ENCODE measurements at regions not wholly inside any gene's neighbourhood (a gene's known extent, or its start where the extent isn't known, plus 50 kb on each side); places are given as distances from the start of the nearest gene placed in this dataset.

DNA sequence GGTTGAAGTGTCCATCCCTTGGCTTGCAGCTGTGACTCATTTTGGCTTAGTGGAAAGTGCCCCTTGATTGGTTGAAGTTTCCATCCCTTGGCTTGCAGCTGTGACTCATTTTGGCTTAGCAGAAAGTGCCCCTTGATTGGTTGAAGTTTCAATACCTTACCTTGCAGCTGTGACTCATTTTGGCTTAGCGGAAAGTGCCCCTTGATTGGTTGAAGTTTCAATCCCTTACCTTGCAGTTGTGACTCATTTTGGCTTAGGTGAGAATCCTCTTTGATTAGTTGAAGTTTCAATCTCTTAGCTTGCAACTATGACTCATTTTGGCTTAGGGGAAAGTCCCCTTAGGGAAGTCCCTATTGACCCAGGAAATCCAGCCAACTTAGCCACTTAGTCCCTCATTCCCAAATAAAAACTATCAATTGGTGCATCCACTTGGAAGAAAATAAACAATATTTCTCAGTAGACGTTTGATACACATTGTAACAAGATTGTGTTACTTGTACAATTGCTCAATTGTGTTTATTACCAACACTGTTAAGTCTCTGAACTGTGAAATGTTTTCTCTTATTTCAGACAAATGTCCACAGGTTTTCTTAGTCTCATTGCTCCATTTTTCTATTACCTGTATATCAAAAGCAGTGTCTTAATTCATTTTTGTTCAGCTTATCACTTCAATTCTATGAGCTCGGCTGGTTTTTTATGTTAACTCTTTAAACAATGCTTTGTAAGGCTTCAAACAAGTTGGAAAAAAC is 2308.8 kb upstream of the ACO1 start (continued):
- TF ChIP-seq, protein P1, sequence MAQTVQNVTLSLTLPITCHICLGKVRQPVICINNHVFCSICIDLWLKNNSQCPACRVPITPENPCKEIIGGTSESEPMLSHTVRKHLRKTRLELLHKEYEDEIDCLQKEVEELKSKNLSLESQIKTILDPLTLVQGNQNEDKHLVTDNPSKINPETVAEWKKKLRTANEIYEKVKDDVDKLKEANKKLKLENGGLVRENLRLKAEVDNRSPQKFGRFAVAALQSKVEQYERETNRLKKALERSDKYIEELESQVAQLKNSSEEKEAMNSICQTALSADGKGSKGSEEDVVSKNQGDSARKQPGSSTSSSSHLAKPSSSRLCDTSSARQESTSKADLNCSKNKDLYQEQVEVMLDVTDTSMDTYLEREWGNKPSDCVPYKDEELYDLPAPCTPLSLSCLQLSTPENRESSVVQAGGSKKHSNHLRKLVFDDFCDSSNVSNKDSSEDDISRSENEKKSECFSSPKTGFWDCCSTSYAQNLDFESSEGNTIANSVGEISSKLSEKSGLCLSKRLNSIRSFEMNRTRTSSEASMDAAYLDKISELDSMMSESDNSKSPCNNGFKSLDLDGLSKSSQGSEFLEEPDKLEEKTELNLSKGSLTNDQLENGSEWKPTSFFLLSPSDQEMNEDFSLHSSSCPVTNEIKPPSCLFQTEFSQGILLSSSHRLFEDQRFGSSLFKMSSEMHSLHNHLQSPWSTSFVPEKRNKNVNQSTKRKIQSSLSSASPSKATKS (CRISPR knock-in tag; IDR thresholded peaks at IDR 0.05): no peak
- TF ChIP-seq ELF1 (tag; IDR thresholded peaks at IDR 0.05) (no peak), TCF7L2 (IDR thresholded peaks at IDR 0.05; ENCODE audit: low read depth, low read length) (no peak), ZNF282 (CRISPR knock-in tag; IDR thresholded peaks at IDR 0.05) (no peak)

DNA sequence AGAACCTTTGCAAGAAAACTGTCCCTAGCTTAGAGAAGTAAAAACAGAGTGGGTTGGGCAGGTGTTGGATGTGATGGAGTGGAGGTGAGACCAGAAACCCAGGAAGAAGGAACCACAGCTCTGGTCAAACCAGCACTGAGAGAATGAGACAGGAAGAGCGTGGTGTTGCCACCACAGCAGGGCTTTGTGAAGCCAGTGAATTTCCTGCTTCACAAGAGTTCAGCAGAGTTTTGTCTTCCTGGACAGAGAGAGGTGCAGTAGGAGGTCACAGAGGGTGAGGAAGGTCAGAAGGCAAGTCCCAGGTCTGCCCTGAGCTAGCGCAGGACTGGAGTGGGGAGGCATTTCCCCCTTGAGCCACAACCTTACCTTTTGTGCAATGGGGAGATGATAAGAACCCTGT is 2306.2 kb upstream of the ACO1 start:
- TF ChIP-seq, protein P2, sequence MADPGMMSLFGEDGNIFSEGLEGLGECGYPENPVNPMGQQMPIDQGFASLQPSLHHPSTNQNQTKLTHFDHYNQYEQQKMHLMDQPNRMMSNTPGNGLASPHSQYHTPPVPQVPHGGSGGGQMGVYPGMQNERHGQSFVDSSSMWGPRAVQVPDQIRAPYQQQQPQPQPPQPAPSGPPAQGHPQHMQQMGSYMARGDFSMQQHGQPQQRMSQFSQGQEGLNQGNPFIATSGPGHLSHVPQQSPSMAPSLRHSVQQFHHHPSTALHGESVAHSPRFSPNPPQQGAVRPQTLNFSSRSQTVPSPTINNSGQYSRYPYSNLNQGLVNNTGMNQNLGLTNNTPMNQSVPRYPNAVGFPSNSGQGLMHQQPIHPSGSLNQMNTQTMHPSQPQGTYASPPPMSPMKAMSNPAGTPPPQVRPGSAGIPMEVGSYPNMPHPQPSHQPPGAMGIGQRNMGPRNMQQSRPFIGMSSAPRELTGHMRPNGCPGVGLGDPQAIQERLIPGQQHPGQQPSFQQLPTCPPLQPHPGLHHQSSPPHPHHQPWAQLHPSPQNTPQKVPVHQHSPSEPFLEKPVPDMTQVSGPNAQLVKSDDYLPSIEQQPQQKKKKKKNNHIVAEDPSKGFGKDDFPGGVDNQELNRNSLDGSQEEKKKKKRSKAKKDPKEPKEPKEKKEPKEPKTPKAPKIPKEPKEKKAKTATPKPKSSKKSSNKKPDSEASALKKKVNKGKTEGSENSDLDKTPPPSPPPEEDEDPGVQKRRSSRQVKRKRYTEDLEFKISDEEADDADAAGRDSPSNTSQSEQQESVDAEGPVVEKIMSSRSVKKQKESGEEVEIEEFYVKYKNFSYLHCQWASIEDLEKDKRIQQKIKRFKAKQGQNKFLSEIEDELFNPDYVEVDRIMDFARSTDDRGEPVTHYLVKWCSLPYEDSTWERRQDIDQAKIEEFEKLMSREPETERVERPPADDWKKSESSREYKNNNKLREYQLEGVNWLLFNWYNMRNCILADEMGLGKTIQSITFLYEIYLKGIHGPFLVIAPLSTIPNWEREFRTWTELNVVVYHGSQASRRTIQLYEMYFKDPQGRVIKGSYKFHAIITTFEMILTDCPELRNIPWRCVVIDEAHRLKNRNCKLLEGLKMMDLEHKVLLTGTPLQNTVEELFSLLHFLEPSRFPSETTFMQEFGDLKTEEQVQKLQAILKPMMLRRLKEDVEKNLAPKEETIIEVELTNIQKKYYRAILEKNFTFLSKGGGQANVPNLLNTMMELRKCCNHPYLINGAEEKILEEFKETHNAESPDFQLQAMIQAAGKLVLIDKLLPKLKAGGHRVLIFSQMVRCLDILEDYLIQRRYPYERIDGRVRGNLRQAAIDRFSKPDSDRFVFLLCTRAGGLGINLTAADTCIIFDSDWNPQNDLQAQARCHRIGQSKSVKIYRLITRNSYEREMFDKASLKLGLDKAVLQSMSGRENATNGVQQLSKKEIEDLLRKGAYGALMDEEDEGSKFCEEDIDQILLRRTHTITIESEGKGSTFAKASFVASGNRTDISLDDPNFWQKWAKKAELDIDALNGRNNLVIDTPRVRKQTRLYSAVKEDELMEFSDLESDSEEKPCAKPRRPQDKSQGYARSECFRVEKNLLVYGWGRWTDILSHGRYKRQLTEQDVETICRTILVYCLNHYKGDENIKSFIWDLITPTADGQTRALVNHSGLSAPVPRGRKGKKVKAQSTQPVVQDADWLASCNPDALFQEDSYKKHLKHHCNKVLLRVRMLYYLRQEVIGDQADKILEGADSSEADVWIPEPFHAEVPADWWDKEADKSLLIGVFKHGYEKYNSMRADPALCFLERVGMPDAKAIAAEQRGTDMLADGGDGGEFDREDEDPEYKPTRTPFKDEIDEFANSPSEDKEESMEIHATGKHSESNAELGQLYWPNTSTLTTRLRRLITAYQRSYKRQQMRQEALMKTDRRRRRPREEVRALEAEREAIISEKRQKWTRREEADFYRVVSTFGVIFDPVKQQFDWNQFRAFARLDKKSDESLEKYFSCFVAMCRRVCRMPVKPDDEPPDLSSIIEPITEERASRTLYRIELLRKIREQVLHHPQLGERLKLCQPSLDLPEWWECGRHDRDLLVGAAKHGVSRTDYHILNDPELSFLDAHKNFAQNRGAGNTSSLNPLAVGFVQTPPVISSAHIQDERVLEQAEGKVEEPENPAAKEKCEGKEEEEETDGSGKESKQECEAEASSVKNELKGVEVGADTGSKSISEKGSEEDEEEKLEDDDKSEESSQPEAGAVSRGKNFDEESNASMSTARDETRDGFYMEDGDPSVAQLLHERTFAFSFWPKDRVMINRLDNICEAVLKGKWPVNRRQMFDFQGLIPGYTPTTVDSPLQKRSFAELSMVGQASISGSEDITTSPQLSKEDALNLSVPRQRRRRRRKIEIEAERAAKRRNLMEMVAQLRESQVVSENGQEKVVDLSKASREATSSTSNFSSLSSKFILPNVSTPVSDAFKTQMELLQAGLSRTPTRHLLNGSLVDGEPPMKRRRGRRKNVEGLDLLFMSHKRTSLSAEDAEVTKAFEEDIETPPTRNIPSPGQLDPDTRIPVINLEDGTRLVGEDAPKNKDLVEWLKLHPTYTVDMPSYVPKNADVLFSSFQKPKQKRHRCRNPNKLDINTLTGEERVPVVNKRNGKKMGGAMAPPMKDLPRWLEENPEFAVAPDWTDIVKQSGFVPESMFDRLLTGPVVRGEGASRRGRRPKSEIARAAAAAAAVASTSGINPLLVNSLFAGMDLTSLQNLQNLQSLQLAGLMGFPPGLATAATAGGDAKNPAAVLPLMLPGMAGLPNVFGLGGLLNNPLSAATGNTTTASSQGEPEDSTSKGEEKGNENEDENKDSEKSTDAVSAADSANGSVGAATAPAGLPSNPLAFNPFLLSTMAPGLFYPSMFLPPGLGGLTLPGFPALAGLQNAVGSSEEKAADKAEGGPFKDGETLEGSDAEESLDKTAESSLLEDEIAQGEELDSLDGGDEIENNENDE (IDR thresholded peaks at IDR 0.05; ENCODE audit: low read depth, low read length): no peak
- TF ChIP-seq HDAC8 (tag; IDR thresholded peaks at IDR 0.05) (no peak), MTA3 (IDR thresholded peaks at IDR 0.05; ENCODE audit: borderline replicate concordance) (no peak), CREM (IDR thresholded peaks at IDR 0.05; ENCODE audit: low read depth) (no peak)
- no peaks in the 10 kb centered on the region for H3K9me1 ChIP-seq (ENCODE audit: control insufficient read depth, insufficient read depth, low read length)
- no peak overlapping the region for H2AFZ ChIP-seq (ENCODE audit: low read depth, low read length)
- WGBS (ENCODE audit: insufficient coverage, low coverage, missing lambda C conversion rate): no CpG with 5 or more reads among the region's 2 CpGs
- in situ Hi-C loops (cut with MboI) (no loop called here), intact Hi-C loops (cut with micrococcal nuclease) (no loop called here)
- no peaks in the 10 kb centered on the region for H4K20me1 ChIP-seq (replicated peaks; ENCODE audit: control insufficient read depth, insufficient read depth, low read length)
- FAIRE-seq (no peak), DNase-seq (ENCODE audit: extremely low read depth in 1 of 4, low spot score in 3 of 4) (no peak), ATAC-seq (no peak)
- no peaks in the 10 kb centered on the region for H3K9me3 ChIP-seq (replicated peaks; ENCODE audit: control insufficient read depth, insufficient read depth, low read depth, low read length)
- H3K79me2 ChIP-seq (ENCODE audit: control insufficient read depth, insufficient read depth, low read length): no peaks in the 10 kb centered on the region
- H3K9ac ChIP-seq (ENCODE audit: insufficient read depth in 1 of 2, low read depth in 2 of 2, low read length in 2 of 2): no peak overlapping the region
- H3K4me2 ChIP-seq (ENCODE audit: insufficient read depth, low read length): no peak overlapping the region
- no peak overlapping the region for H3K4me3 ChIP-seq
- no peaks in the 10 kb centered on the region for H3K36me3 ChIP-seq (ENCODE audit: control insufficient read depth, insufficient read depth, low read length)
- BruUV-seq (replicated peaks): no TSS peak
- no peaks in the 10 kb centered on the region for H3K4me1 ChIP-seq (replicated peaks in 1 of 2; ENCODE audit: control insufficient read depth in 2 of 2, insufficient read depth in 2 of 2, low read length in 2 of 2)
- no peak overlapping the region for H3K27ac ChIP-seq (ENCODE audit: extremely low read depth, low read depth, low read length)
- CTCF ChIA-PET (ENCODE audit: low intra/inter-chr PET ratio): no interaction called here
- H3K27me3 ChIP-seq (ENCODE audit: control insufficient read depth in 2 of 2, insufficient read depth in 2 of 2, low read length in 2 of 2): no peaks in the 10 kb centered on the region
- POLR2A ChIA-PET: no interaction called here

Measured in K562 (cell line).